ENCODE measurements at regions not wholly inside any gene's neighbourhood (a gene's known extent, or its start where the extent isn't known, plus 50 kb on each side); places are given as distances from the start of the nearest gene placed in this dataset.

GRCh38 chr6:45739058-45739457 is 276.6 kb downstream of the CLIC5 start:
- DNase-seq: no peak

- no peak for DNase-seq
Measured at GRCh38 chr6:45738057-45738455, 277.6 kb downstream of the CLIC5 start.

- no peak for DNase-seq
Measured at GRCh38 chr6:45737331-45738056, 278.2 kb downstream of the CLIC5 start.

- no peak for DNase-seq
Measured at GRCh38 chr6:45736134-45736533, 279.5 kb downstream of the CLIC5 start.

GRCh38 chr6:45732731-45733130 is 282.9 kb downstream of the CLIC5 start:
- DNase-seq: no peak

- DNase-seq: no peak
Measured at GRCh38 chr6:45730232-45730631, 285.4 kb downstream of the CLIC5 start.

- DNase-seq: no peak
Measured at GRCh38 chr6:45728674-45729073, 287.0 kb downstream of the CLIC5 start.

- DNase-seq: peak; percentile 70
Measured at GRCh38 chr6:45727819-45728449, 287.7 kb downstream of the CLIC5 start.

- DNase-seq: no peak
Measured at GRCh38 chr6:45727228-45727627, 288.4 kb downstream of the CLIC5 start.

- no peak for DNase-seq
Measured at GRCh38 chr6:45726444-45726843, 289.2 kb downstream of the CLIC5 start.

GRCh38 chr6:45724511-45724910 is 291.1 kb downstream of the CLIC5 start:
- DNase-seq: no peak

- no peak for DNase-seq
Measured at GRCh38 chr6:45724027-45724426, 291.6 kb downstream of the CLIC5 start.

GRCh38 chr6:45722876-45723275 is 292.8 kb downstream of the CLIC5 start:
- no peak for DNase-seq

GRCh38 chr6:45721665-45722064 is 294.0 kb downstream of the CLIC5 start:
- no peak for DNase-seq

GRCh38 chr6:45718871-45719270 is 296.8 kb downstream of the CLIC5 start:
- no peak for DNase-seq

GRCh38 chr6:45718131-45718530 is 297.5 kb downstream of the CLIC5 start:
- DNase-seq: no peak

GRCh38 chr6:45717715-45718114 is 297.9 kb downstream of the CLIC5 start:
- no peak for DNase-seq

- no peak for DNase-seq
Measured at GRCh38 chr6:45717027-45717426, 298.6 kb downstream of the CLIC5 start.

- no peak for DNase-seq
Measured at GRCh38 chr6:45715508-45715803, 300.2 kb downstream of the CLIC5 start.

GRCh38 chr6:45714741-45715507 is 300.7 kb downstream of the CLIC5 start:
- DNase-seq: peak; percentile 87

GRCh38 chr6:45714006-45714730 is 301.5 kb downstream of the CLIC5 start:
- DNase-seq: no peak

All from NCI-H510A treated with DMSO at 0.1 percent for 48 hours (cell line).